SU-DHL-6 (cell line): ENCODE measurements at regions not wholly inside any gene's neighbourhood (a gene's known extent, or its start where the extent isn't known, plus 50 kb on each side); places are given as distances from the start of the nearest gene placed in this dataset.

Source experiments
- CTCF ChIP-seq: fragments of 200-600 bp; sonication (generic); IDR thresholded peaks from one replicate; pipeline ENCODE4 v1.5.1; 2017; ENCODE audit warnings: antibody characterized with exemption, mild to moderate bottlenecking, low read length, moderate library complexity; ENCODE audit not compliant: insufficient read depth, poor library complexity, severe bottlenecking
- EZH2phosphoT487 ChIP-seq: fragments of 200-600 bp; sonication (generic), shearing (Covaris generic); conservative IDR thresholded peaks from 2 replicates; pipeline ENCODE4 v1.6.1; 2018; ENCODE audit warnings: mild to moderate bottlenecking, antibody characterized with exemption, low read length, moderate library complexity, mixed read lengths

- TF ChIP-seq EZH2phosphoT487: no peak
- TF ChIP-seq CTCF: no peak
These were observed 393.7 kb downstream of the HLX start for GRCh38 chr1:221272940-221273339.
